HG02642 (cell line): ENCODE measurements at regions not wholly inside any gene's neighbourhood (a gene's known extent, or its start where the extent isn't known, plus 50 kb on each side); places are given as distances from the start of the nearest gene placed in this dataset.
"Not testable (repeated sequence)": the region's sequence is repeated elsewhere in the genome, so short reads cannot be mapped to it uniquely, and the experiment has no call there.

ENCODE experiments used
- ATAC-seq: cut with Tn5 transposase; IDR thresholded peaks from one replicate; pipeline ENCODE4 v1.9.1; 2021; ENCODE audit warnings: mild to moderate bottlenecking; ENCODE audit not compliant: unreplicated experiment, poor library complexity

DNA sequence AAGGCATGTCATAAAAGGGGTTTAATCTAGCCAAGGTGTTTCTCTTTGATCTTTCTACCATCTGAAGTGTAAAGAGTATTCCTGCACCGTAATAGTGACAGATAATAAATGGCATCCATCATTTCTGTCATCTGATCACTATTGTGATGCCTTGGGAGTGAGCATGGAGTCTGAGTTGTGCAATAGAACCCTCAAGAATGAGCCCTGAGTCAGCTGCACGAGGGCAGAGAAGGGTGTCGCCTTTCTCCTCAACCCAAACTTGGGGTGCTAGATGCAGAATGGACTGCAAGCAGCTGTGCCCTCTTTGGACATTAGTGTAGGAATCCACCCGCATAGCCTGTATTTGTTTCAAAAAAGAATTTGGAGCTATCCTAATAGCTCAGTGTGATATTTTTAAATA is 115.2 kb downstream of the ZNF37A start:
- no peak for ATAC-seq

- ATAC-seq = not testable (repeated sequence)
Measured at GRCh38 chr10:38209748-38210147, 115.6 kb downstream of the ZNF37A start.

- no peak for ATAC-seq
Measured at GRCh38 chr10:38212460-38212859, 118.3 kb downstream of the ZNF37A start.

DNA sequence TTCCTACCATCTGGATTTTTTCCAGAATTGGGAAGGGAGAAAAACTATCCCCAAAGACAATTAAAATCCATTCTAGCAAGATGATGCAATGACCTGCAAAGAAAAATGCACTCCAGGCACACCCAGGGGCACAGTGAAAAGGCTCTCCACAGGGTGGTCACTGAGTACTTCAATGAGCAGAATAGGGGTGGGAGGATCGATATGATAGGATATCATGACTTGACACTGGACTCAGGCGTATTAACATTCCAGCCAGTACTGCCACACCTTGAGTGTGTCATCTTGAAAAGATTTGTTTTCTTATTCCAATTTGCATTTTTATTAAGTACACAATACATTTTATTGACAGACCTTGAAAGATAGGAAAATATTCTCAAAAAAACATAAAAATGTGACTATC is 132.2 kb downstream of the ZNF37A start:
- ATAC-seq = no peak

- ATAC-seq = no peak
Measured at GRCh38 chr10:38228394-38228793, 134.3 kb downstream of the ZNF37A start.

GRCh38 chr10:38238479-38238878 is 144.3 kb downstream of the ZNF37A start:
- not testable (repeated sequence) for ATAC-seq

DNA sequence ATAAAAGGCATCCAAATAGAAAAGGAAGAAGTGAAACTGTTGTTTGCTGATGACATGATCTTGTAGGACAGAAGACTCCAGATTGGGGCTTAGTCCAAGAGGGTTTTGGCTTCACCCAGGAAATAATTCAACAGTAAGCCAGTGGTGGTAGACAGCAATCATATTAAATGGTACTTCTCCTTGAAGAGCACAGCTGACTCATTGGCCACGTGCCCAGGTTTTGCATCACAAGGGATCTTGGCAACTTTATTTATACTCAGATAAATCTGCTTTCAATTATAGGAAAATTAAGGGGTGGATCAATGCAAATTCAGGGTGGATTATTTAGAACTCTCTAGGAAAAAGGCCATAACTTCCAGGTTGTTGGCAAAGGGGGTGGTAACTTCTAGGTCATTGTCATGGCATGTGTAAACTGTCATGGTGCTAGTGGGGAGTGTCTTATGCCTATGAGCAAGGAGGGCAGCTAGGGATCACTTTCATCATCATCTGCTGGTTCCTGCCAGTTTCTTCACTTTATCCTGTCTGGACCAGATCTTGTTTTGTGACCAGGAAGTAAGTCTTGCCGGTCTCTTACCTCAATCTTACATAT is 148.0 kb downstream of the ZNF37A start:
- not testable (repeated sequence) for ATAC-seq

DNA sequence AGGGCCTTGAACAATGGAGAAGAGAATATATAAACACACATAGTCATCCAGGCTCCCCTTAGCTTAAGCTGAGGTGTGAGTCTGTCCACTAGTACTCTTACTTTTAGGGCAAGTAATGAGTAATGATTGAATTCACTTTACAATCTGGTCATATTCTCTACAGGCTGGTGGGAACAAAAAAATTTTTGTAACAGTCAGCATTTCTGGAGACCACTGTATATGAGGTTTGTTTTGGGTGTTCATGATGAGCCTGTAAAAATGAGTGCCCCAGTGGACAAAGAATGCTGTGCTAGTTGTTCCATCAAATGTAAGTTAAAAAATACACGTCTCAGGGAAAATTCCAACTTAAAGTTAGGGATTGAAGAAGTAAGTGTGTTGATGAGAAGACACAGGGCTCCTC is 154.0 kb downstream of the ZNF37A start:
- not testable (repeated sequence) for ATAC-seq

- ATAC-seq = not testable (repeated sequence)
Measured at GRCh38 chr10:38252551-38252950, 158.4 kb downstream of the ZNF37A start.

DNA sequence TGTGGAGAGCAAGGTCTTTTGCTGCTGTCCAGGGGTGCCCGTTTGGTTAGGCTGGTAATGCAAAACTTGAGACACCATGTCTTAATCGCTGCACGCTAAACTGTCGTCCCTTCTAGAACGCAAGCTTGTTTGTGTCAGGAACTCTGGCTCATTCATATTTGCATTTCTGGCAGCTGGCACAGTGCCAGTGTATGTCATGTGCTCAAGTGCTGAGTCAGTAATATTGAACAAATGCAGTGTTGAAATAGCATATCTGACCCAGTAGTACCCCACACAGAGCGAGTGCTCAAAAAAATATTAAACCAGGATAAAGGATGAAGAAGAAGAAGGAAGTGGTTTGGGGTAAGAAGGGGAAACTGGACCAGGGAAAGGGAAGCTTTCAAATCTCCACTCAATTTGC is 173.4 kb downstream of the ZNF37A start:
- not testable (repeated sequence) for ATAC-seq

DNA sequence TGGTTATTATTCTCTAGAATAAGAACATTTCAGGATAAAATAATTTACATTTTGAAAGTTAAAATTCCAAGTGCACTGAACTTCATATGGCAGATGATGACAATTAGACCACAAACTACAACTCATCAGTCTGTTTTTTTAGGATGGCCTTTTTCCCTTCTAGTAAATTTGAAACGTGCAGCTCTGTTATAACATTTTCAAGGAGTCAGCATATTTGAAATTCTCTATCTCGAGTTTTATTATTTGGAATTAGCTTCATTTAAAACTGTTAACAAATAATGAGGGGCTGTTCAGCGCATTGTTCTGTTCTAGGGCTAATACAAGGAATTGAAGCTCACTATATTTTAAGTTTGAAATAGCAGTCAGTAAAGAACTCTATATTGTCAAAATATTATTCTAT is 176.9 kb downstream of the ZNF37A start:
- not testable (repeated sequence) for ATAC-seq

DNA sequence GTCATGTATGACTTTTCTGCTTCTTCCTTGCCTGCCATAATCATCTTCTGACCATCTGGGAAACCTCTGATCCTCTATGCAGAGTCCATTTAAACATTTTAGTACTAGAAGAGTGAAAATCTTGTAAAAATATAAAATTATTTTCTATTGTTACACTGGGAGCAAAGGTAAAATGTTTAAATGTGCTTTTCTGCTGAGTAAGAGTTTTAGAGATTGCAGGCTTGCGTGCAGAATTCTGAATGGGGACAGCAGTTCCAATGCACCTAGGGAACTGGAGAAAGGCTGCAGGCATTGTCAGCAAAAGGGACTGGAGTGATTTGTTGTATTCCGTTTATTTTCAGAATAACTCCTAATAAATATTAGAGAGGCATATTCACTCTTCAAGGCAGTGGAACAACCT is 180.7 kb downstream of the ZNF37A start:
- not testable (repeated sequence) for ATAC-seq

GRCh38 chr10:38292560-38292959 is 198.4 kb downstream of the ZNF37A start:
- not testable (repeated sequence) for ATAC-seq

GRCh38 chr10:38310111-38310510 is 216.0 kb downstream of the ZNF37A start:
- not testable (repeated sequence) for ATAC-seq

DNA sequence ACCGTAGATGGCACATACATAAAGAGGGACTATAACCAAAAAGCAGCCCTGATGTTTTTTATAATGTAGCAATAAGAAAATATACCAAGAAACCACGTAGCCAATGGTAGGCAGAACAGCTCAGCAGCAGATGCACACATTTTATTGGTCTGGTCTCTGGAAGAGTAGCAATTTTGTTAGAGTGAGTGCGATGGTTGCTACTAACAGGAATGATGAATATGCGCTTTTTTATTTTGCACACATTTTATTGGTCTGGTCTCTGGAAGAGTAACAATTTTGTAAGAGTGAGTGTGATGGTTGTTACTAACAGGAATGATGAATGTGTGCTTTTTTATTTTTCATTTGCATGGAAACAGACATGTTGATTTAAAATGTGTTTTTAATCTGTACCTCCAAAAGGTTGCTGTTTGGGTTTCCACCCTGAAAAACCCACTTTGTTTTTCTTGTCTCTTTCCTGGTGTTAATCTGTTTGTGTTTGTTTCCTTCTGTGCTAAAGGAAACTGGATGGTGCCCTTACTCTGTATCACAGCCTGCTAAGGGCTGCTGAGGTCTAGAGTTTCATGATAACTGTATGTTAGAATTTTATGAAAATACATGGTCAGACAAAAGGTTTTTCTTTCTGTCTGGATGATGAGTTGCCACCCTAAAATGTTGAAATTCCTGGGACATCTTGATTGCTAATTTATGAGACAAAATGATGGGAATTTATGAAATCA is 221.1 kb downstream of the ZNF37A start:
- ATAC-seq = not testable (repeated sequence)

GRCh38 chr10:38321393-38321792 is 227.3 kb downstream of the ZNF37A start:
- ATAC-seq = not testable (repeated sequence)

- ATAC-seq = not testable (repeated sequence)
Measured at GRCh38 chr10:38330306-38330705, 236.2 kb downstream of the ZNF37A start.

DNA sequence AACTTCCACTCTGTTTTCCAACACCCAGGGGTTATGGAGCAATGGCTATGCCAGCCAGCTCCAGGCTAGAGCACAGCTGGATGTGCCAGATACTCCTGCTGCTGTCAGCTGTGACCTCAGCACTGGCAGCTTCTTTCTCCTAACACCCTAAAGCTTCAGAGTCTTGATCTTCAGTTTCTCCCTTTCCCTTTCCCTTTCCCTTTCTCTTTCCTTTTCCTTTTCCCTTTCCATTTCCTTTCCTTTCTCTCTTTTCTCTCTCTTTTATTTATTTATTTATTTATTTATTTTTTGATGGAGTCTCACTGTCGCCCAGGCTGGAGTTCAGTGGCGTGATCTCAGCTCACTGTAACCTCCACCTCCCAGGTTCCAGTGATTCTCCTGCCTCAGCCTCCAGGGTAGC is 237.0 kb downstream of the ZNF37A start:
- ATAC-seq = not testable (repeated sequence)

GRCh38 chr10:38333699-38334098 is 239.6 kb downstream of the ZNF37A start:
- not testable (repeated sequence) for ATAC-seq

DNA sequence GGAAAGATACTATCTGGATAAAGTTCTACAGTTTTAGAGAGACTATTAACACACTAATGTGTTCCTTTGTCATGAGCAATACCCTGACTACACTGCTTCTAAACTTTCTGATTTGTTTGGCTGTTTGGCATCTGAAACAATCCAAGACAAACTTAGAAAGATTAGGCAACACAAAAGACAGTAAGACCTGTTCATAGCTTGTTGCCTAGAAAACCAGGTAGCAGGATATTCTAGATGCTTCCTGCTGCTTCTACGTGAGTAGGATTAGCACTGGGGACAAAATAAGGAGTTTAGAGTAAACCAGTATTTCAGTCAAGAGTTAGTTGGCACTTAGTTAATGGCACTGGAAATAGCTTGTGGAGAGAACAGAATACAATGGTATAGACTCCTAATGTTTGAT is 256.5 kb downstream of the ZNF37A start:
- ATAC-seq = not testable (repeated sequence)

DNA sequence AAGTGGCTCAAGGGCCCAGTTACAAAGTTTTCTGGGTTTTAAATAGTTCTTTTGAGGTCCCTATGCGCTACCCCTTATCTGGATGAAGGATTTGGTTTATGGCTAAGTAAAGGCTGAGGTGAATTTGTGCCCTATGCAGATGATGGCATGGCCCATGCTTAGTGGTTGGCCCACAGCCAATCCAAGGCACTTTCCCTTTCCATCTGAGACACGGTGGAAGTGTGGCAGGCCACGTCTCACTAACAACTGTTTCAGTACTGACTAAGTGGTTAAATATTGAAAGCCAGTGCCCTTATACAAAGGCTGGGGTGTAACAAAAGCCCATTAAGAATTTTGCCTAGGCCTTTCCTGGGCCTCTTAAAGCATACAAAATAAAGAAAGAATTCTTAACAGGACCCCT is 260.3 kb downstream of the ZNF37A start:
- not testable (repeated sequence) for ATAC-seq
